ENCODE measurements at regions not wholly inside any gene's neighbourhood (a gene's known extent, or its start where the extent isn't known, plus 50 kb on each side); places are given as distances from the start of the nearest gene placed in this dataset.

- TF ChIP-seq, protein P1, sequence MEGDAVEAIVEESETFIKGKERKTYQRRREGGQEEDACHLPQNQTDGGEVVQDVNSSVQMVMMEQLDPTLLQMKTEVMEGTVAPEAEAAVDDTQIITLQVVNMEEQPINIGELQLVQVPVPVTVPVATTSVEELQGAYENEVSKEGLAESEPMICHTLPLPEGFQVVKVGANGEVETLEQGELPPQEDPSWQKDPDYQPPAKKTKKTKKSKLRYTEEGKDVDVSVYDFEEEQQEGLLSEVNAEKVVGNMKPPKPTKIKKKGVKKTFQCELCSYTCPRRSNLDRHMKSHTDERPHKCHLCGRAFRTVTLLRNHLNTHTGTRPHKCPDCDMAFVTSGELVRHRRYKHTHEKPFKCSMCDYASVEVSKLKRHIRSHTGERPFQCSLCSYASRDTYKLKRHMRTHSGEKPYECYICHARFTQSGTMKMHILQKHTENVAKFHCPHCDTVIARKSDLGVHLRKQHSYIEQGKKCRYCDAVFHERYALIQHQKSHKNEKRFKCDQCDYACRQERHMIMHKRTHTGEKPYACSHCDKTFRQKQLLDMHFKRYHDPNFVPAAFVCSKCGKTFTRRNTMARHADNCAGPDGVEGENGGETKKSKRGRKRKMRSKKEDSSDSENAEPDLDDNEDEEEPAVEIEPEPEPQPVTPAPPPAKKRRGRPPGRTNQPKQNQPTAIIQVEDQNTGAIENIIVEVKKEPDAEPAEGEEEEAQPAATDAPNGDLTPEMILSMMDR (IDR thresholded peaks at IDR 0.05; ENCODE audit: low read depth, low read length), result no peak
- no peak for DNase-seq (ENCODE audit: extremely low read depth, low read depth)
Observed at GRCh38 chr20:19943061-19943521, 74.1 kb upstream of the NAA20 start.

DNA sequence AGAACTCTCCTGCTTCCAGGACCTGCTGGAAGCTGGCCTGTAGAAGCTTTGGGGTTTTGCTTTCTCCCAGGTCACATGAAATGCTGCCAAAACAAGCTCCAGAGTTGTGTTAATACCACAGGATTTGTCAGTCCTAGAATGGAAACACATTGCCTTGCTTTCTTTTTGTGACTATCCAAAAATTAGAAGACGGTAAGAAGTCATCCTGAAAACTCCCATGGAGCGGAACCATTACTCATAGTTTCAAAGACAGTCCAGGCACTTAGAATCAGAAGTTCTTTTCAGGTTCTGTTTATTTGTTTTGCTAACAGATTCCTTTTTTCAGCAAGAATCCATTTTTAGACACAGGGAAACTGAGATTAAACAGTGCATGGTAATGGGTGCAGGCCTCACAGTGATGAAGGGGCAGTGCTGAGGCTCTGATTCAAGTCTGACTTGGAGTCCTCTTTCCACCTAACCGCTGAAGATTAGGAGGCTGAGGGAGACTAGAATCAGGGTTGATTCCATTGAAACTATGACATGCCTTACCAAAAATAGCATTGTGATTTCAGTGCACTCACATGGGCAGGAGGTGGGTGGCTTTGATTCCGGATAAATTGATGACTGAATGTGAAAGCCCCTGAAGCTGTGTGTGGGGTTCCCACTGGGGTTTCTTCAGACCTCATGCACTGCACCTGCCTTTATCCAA, 72.2 kb upstream of the NAA20 start:
- DNase-seq (ENCODE audit: extremely low read depth, low read depth), result peak; percentile 61
- TF ChIP-seq, protein P1 (IDR thresholded peaks at IDR 0.05; ENCODE audit: low read depth, low read length), result no peak

DNA sequence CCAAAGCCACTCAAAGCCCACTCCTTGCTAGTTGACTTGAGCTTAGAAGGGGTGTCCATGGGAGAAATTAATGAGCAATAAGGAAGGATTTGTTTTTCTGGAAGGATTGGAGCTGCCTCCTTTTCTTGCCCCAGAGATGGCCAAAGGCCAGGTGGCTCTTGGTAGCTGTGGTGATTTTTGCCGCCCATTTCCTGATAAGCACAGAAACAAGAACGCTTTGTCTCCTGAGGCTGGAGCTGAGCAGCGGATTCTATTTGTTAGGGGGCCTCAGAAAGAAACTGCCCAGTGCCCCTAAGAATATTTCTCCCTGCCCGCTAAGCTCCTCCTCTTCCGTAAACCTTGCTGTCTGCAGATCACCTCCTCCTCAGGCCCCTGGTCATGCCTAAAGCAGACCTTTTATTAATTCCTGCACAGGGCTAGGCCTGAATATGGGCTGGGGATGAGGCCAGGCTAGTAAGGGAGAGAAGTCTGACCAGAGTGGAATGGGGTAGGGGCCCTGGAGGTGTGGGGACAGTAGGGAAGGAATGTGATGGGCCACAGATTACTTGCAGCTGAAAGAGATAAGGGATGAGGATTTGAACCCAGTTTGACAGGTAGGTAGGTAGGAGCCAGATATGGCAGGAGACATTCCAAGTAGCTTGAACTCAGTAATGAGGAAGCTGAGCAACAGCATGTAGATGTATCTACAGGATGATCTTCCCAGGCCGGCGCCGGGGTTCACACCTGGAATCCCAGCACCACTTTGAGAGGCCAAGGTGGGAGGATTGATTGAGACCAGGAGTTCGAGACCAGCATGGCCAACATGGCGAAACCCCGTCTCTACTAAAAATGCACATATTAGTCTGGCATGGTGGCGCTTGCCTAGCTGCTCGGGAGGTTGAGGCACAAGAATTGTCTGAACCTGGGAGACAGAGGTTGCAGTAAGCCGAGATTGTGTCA, 71.2 kb upstream of the NAA20 start:
- no peak for DNase-seq (ENCODE audit: extremely low read depth, low read depth)
- TF ChIP-seq, protein P1 (IDR thresholded peaks at IDR 0.05; ENCODE audit: low read depth, low read length), result no peak

DNA sequence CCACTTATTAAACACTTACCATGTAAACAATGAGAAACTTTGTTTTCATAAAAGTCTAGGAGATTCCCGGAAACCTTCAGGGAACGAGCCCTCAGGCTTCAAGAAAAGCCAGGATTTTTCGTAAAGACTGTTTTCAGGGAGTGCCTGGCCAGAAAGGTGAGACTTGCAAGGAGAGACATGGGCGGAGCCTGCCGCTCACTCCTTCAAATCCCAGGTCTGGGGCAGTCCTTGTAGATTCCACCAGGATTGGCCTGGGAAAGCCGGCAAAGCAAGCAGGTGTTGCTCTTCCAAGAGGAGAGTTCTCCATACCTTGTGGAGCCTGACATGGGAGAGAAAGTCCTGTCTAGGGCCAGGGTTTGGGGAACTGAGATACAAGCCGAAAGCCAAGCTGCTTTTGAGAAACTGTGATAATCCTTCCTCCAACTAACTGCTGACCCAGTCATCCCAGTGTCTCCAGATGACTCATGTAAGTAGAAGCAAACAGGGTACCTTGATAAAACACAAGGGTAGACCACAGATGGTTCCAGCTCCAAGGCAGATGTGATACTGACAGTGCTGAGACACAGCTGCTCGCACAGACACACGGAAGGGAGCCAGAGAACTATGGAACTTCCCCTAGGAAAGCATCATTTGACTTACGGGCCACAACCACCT, 69.4 kb upstream of the NAA20 start:
- TF ChIP-seq, protein P1 (IDR thresholded peaks at IDR 0.05; ENCODE audit: low read depth, low read length), result no peak
- DNase-seq (ENCODE audit: extremely low read depth, low read depth), result no peak

DNA sequence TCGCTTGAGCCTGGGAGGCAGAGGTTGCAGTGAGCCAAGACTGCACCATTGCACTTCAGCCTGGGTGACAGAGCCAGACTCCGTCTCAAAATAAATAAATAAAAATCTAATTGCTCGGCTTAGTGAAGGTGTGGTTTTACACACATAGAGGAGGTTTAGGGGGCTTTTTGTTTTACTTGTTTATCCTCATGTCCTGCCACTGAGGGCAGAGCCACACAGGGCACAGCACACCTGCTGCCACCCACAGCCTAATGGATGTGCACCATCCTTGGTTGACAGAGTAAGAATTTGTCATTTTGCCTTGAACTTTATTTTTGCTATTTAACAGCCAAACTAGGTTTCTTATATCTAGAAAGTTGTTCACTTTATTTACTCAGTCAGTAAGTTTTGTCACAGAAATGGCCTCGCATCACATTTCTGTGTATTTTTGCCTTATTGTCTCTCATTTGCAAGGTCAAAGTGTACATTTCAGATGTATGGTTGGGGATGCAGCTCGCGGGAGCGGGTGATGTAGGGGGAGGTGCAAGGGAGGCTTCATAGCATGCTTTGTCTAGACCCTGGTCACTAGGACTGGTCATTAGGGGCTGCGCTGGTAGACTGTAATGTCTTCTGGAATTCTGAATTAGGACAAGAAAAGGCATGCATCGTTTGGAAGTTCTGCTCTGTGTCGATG, 67.8 kb upstream of the NAA20 start:
- TF ChIP-seq, protein P1 (IDR thresholded peaks at IDR 0.05; ENCODE audit: low read depth, low read length), result no peak
- DNase-seq (ENCODE audit: extremely low read depth, low read depth), result no peak

GRCh38 chr20:19950042-19950441, 67.1 kb upstream of the NAA20 start:
- TF ChIP-seq, protein P1 (IDR thresholded peaks at IDR 0.05; ENCODE audit: low read depth, low read length), result no peak
- DNase-seq (ENCODE audit: extremely low read depth, low read depth), result no peak
